NCI-H526 (cell line): ENCODE measurements at regions not wholly inside any gene's neighbourhood (a gene's known extent, or its start where the extent isn't known, plus 50 kb on each side); places are given as distances from the start of the nearest gene placed in this dataset.
"Not testable (repeated sequence)": the region's sequence is repeated elsewhere in the genome, so short reads cannot be mapped to it uniquely, and the experiment has no call there.

Source experiments
- DNase-seq, 2 experiments: peaks; one replicate each; lab custom pipeline; 2025; lab: John Stamatoyannopoulos, UW

- peak; percentile 54 to 55 for DNase-seq
Measured at GRCh38 chr1:82145656-82146055, 344.9 kb downstream of the ADGRL2 start.

- DNase-seq: no peak
Measured at GRCh38 chr1:82143108-82143833, 342.5 kb downstream of the ADGRL2 start.

- DNase-seq: no peak
Measured at GRCh38 chr1:82141390-82141789, 340.7 kb downstream of the ADGRL2 start.

- DNase-seq: no peak
Measured at GRCh38 chr1:82139751-82140468, 339.2 kb downstream of the ADGRL2 start.

GRCh38 chr1:82136351-82136750, 335.6 kb downstream of the ADGRL2 start:
- not testable (repeated sequence) for DNase-seq

GRCh38 chr1:82125866-82126265, 325.1 kb downstream of the ADGRL2 start:
- DNase-seq: no peak

GRCh38 chr1:82125119-82125518, 324.4 kb downstream of the ADGRL2 start:
- no peak for DNase-seq

GRCh38 chr1:82121421-82121820, 320.7 kb downstream of the ADGRL2 start:
- no peak for DNase-seq

- no peak for DNase-seq
Measured at GRCh38 chr1:82116105-82116504, 315.4 kb downstream of the ADGRL2 start.

GRCh38 chr1:82114887-82115286, 314.2 kb downstream of the ADGRL2 start:
- no peak for DNase-seq

- no peak for DNase-seq
Measured at GRCh38 chr1:82110366-82111254, 309.9 kb downstream of the ADGRL2 start.

- no peak for DNase-seq
Measured at GRCh38 chr1:82108843-82109242, 308.1 kb downstream of the ADGRL2 start.

- no peak for DNase-seq
Measured at GRCh38 chr1:82106672-82107071, 305.9 kb downstream of the ADGRL2 start.

- DNase-seq: no peak
Measured at GRCh38 chr1:82099170-82099569, 298.4 kb downstream of the ADGRL2 start.

GRCh38 chr1:82094136-82094535, 293.4 kb downstream of the ADGRL2 start:
- DNase-seq: no peak

- no peak for DNase-seq
Measured at GRCh38 chr1:82091729-82092128, 291.0 kb downstream of the ADGRL2 start.

- DNase-seq: no peak
Measured at GRCh38 chr1:82091265-82091664, 290.5 kb downstream of the ADGRL2 start.

- no peak for DNase-seq
Measured at GRCh38 chr1:82090104-82090503, 289.4 kb downstream of the ADGRL2 start.

- DNase-seq: no peak
Measured at GRCh38 chr1:82086739-82087138, 286.0 kb downstream of the ADGRL2 start.

GRCh38 chr1:82079607-82080006, 278.9 kb downstream of the ADGRL2 start:
- no peak for DNase-seq

GRCh38 chr1:82073659-82074058, 272.9 kb downstream of the ADGRL2 start:
- no peak for DNase-seq

GRCh38 chr1:82073071-82073470, 272.3 kb downstream of the ADGRL2 start:
- DNase-seq: no peak

GRCh38 chr1:82065916-82066315, 265.2 kb downstream of the ADGRL2 start:
- no peak for DNase-seq
